Activated CD4-positive, alpha-beta memory T cell treated with anti-CD3 and anti-CD28 coated beads for 36 hours (primary cell): ENCODE measurements at regions not wholly inside any gene's neighbourhood (a gene's known extent, or its start where the extent isn't known, plus 50 kb on each side); places are given as distances from the start of the nearest gene placed in this dataset.

Experiments used
- CTCF ChIA-PET: fragments of 350-600 bp; sonication (Branson Sonifier 250); formaldehyde crosslinking; loops from one replicate; lab custom pipeline; 2021; ENCODE audit warnings: antibody characterized with exemption, inconsistent platforms; lab: Charles Lee
- POLR2A ChIA-PET: fragments of 350-600 bp; sonication (Branson Sonifier 250); formaldehyde crosslinking; loops from one replicate; lab custom pipeline; 2021; ENCODE audit warnings: antibody characterized with exemption; lab: Charles Lee
- DNase-seq: peaks from one replicate; pipeline ENCODE4 v3.0.0-alpha.2; 2020
- H3K27ac Mint-ChIP-seq: one replicate; pipeline ENCODE4 v1.8.0; 2021; ENCODE audit warnings: mixed read lengths
- H3K27me3 Mint-ChIP-seq: one replicate; pipeline ENCODE4 v1.8.0; 2021; ENCODE audit warnings: mixed read lengths
- H3K36me3 Mint-ChIP-seq: one replicate; pipeline ENCODE4 v1.8.0; 2021; ENCODE audit warnings: mixed read lengths
- H3K4me1 Mint-ChIP-seq: one replicate; pipeline ENCODE4 v1.8.0; 2021; ENCODE audit warnings: low read depth, mixed read lengths
- H3K4me3 Mint-ChIP-seq: one replicate; pipeline ENCODE4 v1.8.0; 2021; ENCODE audit warnings: mild to moderate bottlenecking, mixed read lengths
- H3K9me3 Mint-ChIP-seq: one replicate; pipeline ENCODE4 v1.8.0; 2021; ENCODE audit warnings: mixed read lengths
- intact Hi-C: fragments of 100-400 bp; cut with micrococcal nuclease; formaldehyde crosslinking; loops from one replicate; pipeline ENCODE4 v1.15.1; 2023

GRCh38 chr18:59748628-59749360 is 51.6 kb upstream of the CCBE1 start:
- no peaks in the 10 kb centered on the region for H3K9me3 Mint-ChIP-seq
- H3K27ac Mint-ChIP-seq, result no peak overlapping the region
- no peak overlapping the region for H3K4me3 Mint-ChIP-seq
- intact Hi-C loops, result no loop called here
- no peaks in the 10 kb centered on the region for H3K36me3 Mint-ChIP-seq
- ChIA-PET CTCF (no interaction called here), POLR2A (no interaction called here)
- no peaks in the 10 kb centered on the region for H3K27me3 Mint-ChIP-seq
- DNase-seq, result no peak
- no peaks in the 10 kb centered on the region for H3K4me1 Mint-ChIP-seq
